NCI-H82 (cell line): ENCODE measurements at regions not wholly inside any gene's neighbourhood (a gene's known extent, or its start where the extent isn't known, plus 50 kb on each side); places are given as distances from the start of the nearest gene placed in this dataset.

Source experiments
- DNase-seq: peaks from one replicate; lab custom pipeline; 2025; lab: John Stamatoyannopoulos, UW

DNA sequence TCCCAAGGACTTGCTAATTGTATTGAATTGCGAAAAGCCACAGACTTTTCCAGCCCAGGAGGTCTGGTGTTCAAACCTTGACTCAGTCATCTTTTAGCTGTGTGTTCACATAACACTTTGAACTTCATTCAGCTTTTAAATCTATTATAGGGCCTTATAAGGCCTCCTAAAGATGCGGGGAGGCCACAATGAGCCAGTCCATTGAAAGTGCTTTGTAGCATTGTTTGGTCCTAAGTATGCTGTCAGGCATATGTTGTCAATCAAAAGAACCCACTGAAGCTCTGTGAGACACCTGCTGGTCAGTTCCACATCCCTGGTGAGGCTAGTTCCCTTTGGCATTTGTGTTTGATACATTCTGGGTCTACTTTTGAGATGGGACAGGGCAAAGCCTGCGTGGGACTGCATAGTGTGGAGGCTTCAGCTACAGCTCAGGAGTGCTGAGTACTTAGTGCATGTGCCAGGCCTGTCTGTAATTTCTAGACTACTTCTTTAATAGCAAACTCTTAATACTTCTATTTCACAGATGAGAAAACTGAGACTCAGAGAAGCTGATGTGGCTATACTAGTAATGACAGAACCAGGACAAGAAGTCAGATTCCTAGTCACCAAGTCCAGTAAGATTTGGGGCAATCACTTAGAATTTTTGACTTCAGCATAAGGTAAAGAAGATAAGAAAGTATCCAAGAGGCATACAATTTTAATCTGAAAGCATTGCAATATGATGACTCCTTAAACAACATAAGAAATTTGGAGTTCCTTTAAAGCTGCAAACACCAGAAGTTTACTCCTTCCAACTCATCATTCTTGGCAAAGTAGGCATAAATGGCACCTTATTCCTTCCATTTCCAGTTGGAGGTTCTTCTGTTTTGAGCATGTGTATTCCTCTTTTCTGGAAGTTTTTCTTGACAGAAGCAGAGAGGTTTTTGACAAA, 213.0 kb downstream of the PDCD6IP start:
- DNase-seq = peak; percentile 48

- peak; percentile 86 for DNase-seq
These were observed 213.7 kb downstream of the PDCD6IP start for GRCh38 chr3:34012102-34012461.

- peak; percentile 77 for DNase-seq
These were observed 215.6 kb downstream of the PDCD6IP start for GRCh38 chr3:34013818-34014570.

DNA sequence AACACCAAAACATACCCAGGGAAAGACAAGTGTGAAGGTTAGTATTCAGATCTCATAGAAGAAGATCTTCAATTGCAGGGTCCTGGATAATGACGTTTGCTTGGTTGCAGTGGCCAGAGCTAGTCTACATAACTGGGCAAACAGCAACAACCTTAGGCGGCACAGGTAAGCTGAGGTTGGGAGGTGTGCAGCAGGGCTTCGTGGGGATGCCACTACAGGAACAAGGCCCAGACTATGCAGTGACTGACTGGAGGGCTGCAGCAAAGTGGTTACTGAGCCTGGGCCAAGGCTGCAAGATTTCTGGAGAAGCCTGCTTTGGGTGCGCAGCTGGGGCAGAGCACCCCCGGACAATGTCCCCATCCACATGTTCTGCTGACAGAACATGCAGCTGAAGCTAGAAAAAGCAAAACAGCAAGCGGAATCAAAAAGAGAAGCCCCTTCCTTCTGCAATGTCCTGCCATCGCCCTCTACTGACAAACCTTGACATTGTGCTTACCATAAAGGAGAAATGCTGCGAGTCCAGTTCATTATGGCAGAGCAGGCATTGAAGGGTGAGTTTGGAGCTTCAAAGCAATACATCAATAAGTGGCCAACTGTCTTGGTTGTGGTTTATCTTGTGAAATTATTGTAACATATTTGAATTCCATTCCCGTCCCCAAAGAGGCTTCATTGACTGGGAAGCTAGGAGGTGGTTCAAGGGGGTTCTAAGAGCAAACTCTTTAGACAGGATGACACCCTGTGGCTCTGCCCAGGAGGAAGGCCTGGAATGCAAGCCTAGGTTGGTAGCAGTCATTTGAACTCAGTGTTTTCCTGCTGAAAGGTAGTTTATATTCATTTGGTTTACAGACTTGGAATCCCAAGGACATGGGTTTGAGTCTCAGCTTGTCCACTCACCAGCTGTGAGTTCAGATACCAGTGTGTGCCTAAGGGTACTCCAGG, 217.0 kb downstream of the PDCD6IP start:
- DNase-seq = peak; percentile 62

DNA sequence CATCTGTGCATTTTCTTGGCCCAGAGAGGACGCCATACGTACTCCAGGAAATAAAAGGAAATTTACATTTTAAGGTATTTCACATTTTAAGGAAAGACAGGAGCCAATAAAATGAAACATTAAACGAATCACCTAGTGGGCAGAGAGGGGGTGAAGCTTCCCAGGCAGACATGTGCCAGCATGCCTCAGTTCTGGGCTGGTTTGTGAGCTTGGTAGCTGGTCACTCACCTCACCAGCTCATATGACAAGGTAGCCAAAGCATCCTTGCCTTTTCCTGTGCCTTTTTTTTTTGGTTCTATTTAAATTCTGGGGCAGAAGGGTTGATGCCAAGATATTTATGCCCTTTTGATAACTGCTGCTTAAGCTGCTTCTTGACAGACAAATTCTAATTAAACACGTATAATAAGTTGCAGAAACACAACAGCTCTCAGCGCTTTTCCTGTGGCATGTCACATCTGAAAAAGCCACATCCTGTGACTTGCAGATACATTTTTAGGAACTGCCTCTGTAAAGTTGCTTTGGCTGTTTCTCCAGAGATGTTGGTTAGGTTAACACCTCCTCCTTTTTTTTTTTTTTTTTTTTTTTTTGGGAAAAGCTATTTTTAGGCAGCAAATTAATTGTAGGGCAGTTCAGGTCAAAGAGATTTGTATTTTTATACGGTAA, 218.6 kb downstream of the PDCD6IP start:
- DNase-seq = no peak

DNA sequence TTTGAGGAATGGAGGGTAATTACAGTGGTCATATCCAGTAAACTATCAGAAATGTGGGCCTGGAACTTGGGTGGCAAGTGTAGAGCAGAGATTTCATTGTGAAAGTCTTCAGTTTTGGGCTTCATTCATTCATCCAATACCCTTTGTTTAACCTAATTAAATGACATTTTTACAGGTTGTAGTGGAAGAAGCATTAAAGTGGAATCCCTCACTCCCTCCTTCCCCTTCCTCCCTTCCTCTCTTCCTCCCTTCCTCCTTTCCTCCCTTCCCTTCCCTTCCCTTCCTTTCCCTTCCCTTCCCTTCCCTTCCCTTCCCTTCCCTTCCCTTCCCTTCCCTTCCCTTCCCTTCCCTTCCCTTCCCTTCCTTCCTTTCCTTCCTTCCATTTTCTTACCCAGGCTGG, 219.3 kb downstream of the PDCD6IP start:
- DNase-seq = no peak

DNA sequence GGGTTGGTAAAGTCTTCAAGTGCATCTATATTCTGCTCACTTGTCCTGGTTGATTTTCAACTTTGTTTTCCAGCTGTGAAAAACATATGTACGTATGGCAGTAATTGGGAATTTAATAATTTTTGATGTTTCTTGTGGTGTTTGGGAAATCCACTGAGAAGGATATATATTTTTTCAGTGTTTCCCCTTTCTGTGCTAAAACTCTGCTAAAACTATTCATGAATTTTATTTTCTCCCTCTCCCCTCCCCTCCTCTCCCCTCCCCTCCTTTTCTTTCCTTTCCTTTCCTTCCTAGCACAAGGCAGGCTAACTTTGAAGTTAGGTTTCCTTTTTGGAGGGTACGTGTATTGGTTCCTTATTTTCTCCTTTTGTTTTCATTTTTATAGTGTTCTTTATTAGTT, 220.7 kb downstream of the PDCD6IP start:
- no peak for DNase-seq

GRCh38 chr3:34020170-34020569, 221.7 kb downstream of the PDCD6IP start:
- DNase-seq = no peak

DNA sequence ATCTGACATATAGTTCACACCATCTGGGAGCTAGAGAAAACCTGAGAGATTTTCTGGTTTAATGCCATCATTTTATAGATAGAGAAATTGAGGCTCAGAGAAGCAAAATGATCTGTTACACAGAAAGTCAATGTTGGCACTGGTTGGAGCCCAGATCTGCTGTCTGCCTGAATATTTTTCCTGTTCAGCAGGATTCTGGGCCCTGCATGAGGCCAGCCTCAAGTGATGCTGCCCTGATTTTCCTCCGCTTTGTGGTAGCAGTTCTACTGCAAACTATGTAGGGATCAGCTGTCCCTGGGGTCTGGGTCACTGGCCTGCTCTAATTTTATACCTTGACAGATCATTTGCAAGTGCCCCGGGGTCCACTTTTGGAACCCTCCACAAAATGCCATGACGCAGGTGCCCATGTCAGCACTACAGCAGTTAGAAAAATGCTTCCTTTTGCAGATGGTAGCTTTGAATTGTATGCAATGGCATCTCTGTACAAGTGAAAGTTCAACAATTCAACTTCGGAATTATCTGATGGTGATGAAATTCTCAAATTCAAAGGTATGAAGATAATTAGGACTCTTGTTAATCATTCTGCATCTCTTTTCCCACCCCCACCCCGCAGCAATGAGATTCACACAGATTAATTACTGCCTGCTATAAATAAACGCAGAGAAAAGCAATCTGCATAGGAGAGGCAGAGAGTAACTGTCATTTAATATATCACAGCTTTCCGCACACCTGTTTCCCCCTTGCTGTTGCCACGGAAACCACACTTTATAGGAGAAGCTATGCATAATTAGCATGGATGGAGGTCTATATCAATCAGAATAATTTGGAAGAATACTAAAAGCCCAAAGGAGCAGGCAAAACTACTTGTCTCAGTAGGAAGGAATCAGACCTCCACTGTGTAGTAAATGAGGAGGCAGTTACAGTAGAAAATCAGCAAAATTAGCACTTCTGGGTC, 222.6 kb downstream of the PDCD6IP start:
- DNase-seq = peak; percentile 35

GRCh38 chr3:34022147-34022546, 223.7 kb downstream of the PDCD6IP start:
- DNase-seq = no peak

DNA sequence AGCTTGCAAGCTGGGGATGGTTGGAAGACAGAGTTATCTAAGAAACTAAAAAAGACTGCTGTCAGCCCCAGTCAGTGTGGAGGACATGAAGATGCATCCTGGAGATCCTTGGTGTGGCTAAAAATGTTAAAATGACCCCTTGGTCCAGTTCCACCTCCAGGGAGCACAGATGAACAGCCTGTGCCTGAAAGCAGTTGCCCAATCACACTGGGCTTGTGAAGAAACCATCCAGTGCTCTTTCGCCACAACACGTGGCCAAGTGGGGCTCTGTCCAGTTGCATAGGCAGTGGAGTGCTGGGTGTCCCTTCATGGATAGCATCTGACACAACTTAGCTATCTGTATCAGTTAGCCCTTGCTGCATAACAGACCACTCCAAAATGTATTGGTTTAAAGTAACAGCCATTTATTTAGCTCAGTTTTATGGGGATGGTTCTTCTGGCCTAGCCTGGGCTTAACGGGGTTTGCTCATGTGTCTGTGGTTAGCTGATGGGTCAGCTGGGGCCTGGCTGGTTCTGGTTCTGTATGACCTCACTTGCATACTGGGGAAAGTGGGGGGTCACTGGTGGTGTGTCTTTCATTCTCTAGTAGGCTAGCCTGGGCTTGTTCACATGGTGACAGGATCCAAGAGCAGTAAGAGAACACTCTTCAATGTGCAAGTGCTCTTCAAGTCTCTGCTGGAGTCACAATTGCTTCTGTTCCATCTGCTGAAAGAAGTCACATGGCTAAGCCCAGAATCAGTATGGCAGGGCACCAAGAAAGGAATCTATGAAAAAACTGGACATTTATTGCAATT, 226.2 kb downstream of the PDCD6IP start:
- DNase-seq = no peak

DNA sequence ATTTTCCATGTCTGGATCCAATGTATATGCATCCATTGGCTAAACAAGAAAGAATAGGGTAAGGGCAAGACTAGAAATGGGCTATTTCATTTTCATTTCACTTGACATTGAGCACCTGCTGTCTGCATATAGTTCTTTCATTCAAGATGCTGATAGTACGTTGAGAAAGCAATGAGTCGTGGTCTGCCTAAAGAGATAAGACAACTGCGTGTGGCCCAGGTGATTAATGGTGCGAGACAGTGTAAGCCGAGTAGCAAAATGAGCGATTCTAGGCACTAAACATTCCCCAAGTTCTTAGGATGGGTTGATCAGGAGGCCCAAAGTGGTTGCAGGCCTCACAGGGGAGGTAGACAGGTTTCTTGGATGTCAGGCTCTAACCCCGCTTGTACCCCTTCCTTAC, 235.4 kb downstream of the PDCD6IP start:
- no peak for DNase-seq

DNA sequence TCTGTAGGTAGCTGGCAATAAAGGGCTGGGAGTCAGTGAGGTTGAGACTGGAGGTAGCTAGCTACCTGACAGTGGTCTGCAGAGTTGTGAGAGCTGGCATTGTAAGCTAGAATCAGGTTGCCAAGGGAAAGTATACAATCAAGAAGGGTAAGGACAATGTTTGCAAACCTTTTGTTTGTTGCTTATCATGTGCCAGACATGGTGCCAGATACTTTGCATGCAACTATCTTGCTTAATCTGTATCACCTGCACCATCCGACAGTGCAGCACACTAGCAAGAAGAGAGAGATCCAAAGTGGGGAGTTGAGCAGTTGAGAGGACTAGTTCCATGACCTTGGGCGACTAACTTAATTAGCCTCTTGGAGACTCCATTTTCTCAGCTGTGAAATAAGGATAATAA, 236.4 kb downstream of the PDCD6IP start:
- no peak for DNase-seq

- no peak for DNase-seq
These were observed 237.3 kb downstream of the PDCD6IP start for GRCh38 chr3:34035775-34036174.

DNA sequence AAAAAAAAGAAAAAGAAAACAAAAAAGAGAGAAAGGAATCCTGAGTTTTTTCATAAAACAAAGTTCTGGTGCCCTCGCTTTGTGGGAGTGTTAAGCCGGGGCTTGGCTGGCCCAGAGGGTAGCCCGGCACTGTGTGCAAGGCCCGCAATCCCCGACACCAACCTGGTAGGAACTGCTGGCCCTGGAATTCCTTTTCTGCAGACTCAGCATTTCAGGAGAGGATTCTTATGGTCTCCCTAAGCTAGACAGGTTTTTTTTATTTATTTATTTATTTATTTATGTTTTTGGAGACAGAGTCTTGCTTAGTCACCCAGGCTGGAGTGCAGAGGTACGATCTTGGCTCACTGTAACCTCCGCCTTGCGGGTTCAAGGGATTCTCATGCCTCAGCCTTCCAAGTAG, 238.8 kb downstream of the PDCD6IP start:
- no peak for DNase-seq

DNA sequence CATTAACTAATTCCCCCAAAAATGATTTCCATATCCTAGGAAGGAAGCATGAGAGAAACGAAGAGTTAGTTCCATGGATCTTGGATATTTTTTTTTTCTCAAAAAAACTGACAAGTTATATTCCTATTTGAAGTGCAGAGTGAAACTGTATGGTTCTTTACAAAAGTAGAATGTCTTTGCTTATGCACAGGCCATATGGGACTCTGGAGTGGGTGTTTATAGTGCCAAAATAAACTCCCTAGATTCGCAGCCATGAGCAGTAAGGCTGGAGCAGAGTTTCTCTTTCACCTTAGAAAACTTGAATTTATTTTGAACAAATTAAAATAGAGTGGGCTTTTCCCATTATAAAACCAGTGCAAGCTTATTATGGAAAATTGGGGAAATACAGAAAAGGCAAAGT, 239.7 kb downstream of the PDCD6IP start:
- no peak for DNase-seq

DNA sequence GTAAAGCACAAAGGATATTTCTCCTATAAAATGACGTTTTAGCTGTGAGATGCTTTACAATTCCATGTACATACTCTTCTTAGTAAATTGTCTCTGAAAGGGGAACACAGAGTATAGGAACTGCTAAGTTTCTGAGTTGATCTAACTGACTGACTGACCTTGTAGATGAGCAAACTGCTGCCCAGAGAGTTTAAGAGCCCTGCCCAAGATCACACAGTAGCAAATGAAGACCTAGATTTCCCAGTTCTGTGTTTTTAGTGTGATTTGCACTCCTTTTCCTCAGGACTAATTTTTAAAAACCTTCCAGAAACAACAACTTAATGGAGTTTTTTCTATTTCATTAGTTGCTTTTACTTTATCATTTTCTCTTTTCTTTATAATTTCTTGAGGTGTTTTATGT, 247.7 kb downstream of the PDCD6IP start:
- peak; percentile 49 for DNase-seq

- no peak for DNase-seq
These were observed 255.2 kb downstream of the PDCD6IP start for GRCh38 chr3:34053626-34054025.

- DNase-seq = no peak
These were observed 257.9 kb downstream of the PDCD6IP start for GRCh38 chr3:34056181-34056910.
